MM.1S (cell line): ENCODE measurements at regions not wholly inside any gene's neighbourhood (a gene's known extent, or its start where the extent isn't known, plus 50 kb on each side); places are given as distances from the start of the nearest gene placed in this dataset.

Experiments used
- DNase-seq: peaks from one replicate; pipeline ENCODE4 v3.0.0-alpha.2; 2015
- H2AFZ ChIP-seq: fragments of 300-600 bp; sonication (generic); 2 replicates; pipeline ENCODE4 v1.6.0; 2016; ENCODE audit warnings: antibody characterized with exemption, low read length
- H3F3A ChIP-seq: fragments of 300-600 bp; sonication (generic); 2 replicates; pipeline ENCODE4 v1.6.1; 2016; ENCODE audit warnings: mild to moderate bottlenecking, antibody characterized with exemption, low read length, moderate library complexity, mixed read lengths; ENCODE audit not compliant: insufficient read depth
- H3K27ac ChIP-seq: fragments of 300-600 bp; sonication (generic); 2 replicates; pipeline ENCODE4 v1.5.1; 2016; ENCODE audit warnings: mild to moderate bottlenecking, low read length
- H3K27me3 ChIP-seq: fragments of 300-600 bp; sonication (generic); replicated peaks from 2 replicates; pipeline ENCODE4 v1.6.0; 2016; ENCODE audit warnings: low read length; ENCODE audit not compliant: insufficient read depth
- H3K36me3 ChIP-seq: fragments of 300-600 bp; sonication (generic); replicated peaks from 2 replicates; pipeline ENCODE4 v1.6.1; 2016; ENCODE audit warnings: mild to moderate bottlenecking, low read length, mixed read lengths; ENCODE audit not compliant: insufficient read depth
- H3K4me1 ChIP-seq: fragments of 300-600 bp; sonication (generic); 2 replicates; pipeline ENCODE4 v1.6.1; 2016; ENCODE audit warnings: low read length, mixed read lengths
- H3K4me2 ChIP-seq: fragments of 300-600 bp; sonication (generic); 2 replicates; pipeline ENCODE4 v1.6.0; 2016; ENCODE audit warnings: low read depth, low read length
- H3K4me3 ChIP-seq: fragments of 300-600 bp; sonication (generic); 2 replicates; pipeline ENCODE4 v1.5.1; 2016; ENCODE audit warnings: low read length, mixed read lengths
- H3K79me2 ChIP-seq: fragments of 300-600 bp; sonication (generic); 2 replicates; pipeline ENCODE4 v1.6.1; 2016; ENCODE audit warnings: mixed run types, low read length, mixed read lengths
- H3K9ac ChIP-seq: fragments of 300-600 bp; sonication (generic); 2 replicates; pipeline ENCODE4 v1.6.1; 2016; ENCODE audit warnings: low read length, mixed read lengths
- H3K9me2 ChIP-seq: fragments of 300-600 bp; sonication (generic); replicated peaks from 2 replicates; pipeline ENCODE4 v1.6.1; 2016; ENCODE audit warnings: mild to moderate bottlenecking, low read length, mixed read lengths; ENCODE audit not compliant: insufficient read depth
- H3K9me3 ChIP-seq: fragments of 300-600 bp; sonication (generic); replicated peaks from 2 replicates; pipeline ENCODE4 v1.6.1; 2016; ENCODE audit warnings: mild to moderate bottlenecking, low read length, mixed read lengths; ENCODE audit not compliant: insufficient read depth
- H4K20me1 ChIP-seq: fragments of 300-600 bp; sonication (generic); 2 replicates; pipeline ENCODE4 v1.6.1; 2016; ENCODE audit warnings: mild to moderate bottlenecking, low read length, moderate library complexity, mixed read lengths; ENCODE audit not compliant: insufficient read depth
- CTCF ChIP-seq: fragments of 300-600 bp; sonication (generic); IDR thresholded peaks from 2 replicates; pipeline ENCODE4 v1.5.1; 2016; ENCODE audit warnings: antibody characterized with exemption, low read length, mixed read lengths
- EZH2 ChIP-seq: fragments of 300-600 bp; sonication (generic); optimal IDR thresholded peaks from 2 replicates; pipeline ENCODE3; 2017; ENCODE audit warnings: low read depth, mild to moderate bottlenecking, antibody characterized with exemption, low read length, mixed read lengths
- EZH2phosphoT487 ChIP-seq: fragments of 300-600 bp; sonication (generic); IDR thresholded peaks from 2 replicates; pipeline ENCODE4 v1.6.1; 2018; ENCODE audit warnings: antibody characterized with exemption, low read length

GRCh38 chr16:80265624-80266306 lies 275.0 kb upstream of the DYNLRB2 start:
- no peak overlapping the region for H3K4me2 ChIP-seq
- no peak for DNase-seq
- no peaks in the 10 kb centered on the region for H3K9me3 ChIP-seq
- no peaks in the 10 kb centered on the region for H3K79me2 ChIP-seq
- H3K4me3 ChIP-seq = no peak overlapping the region
- no peak overlapping the region for H3K27ac ChIP-seq
- H3K9ac ChIP-seq = no peak overlapping the region
- no peaks in the 10 kb centered on the region for H3K27me3 ChIP-seq
- H4K20me1 ChIP-seq = no peaks in the 10 kb centered on the region
- H3K9me2 ChIP-seq = no peaks in the 10 kb centered on the region
- H3F3A ChIP-seq = no peaks in the 10 kb centered on the region
- TF ChIP-seq EZH2 (no peak), CTCF (no peak), EZH2phosphoT487 (no peak)
- no peaks in the 10 kb centered on the region for H3K36me3 ChIP-seq
- no peaks in the 10 kb centered on the region for H3K4me1 ChIP-seq
- no peak overlapping the region for H2AFZ ChIP-seq

GRCh38 chr16:80263848-80264694 lies 276.7 kb upstream of the DYNLRB2 start:
- H3K9ac ChIP-seq = no peak overlapping the region

GRCh38 chr16:80263181-80263823 lies 277.5 kb upstream of the DYNLRB2 start:
- Histone ChIP-seq H3K27me3 (no peaks in the 10 kb centered on the region), H3K79me2 (no peaks in the 10 kb centered on the region), H3K4me3 (no peak overlapping the region), H3K4me2 (no peak overlapping the region), H3K9me3 (no peaks in the 10 kb centered on the region), H2AFZ (no peak overlapping the region), H3K27ac (no peak overlapping the region), H3K9ac (no peak overlapping the region), H4K20me1 (no peaks in the 10 kb centered on the region), H3K9me2 (no peaks in the 10 kb centered on the region), H3K36me3 (no peaks in the 10 kb centered on the region), H3F3A (no peaks in the 10 kb centered on the region), H3K4me1 (no peaks in the 10 kb centered on the region)
- DNase-seq = no peak
- TF ChIP-seq EZH2 = no peak
- TF ChIP-seq CTCF = no peak
- TF ChIP-seq EZH2phosphoT487 = no peak

More at GRCh38 chr16:80263848-80264694, 276.7 kb upstream of the DYNLRB2 start:
- Histone ChIP-seq H3K4me2 (no peak overlapping the region), H3K4me1 (no peaks in the 10 kb centered on the region), H3K27me3 (no peaks in the 10 kb centered on the region), H4K20me1 (no peaks in the 10 kb centered on the region), H3K4me3 (no peak overlapping the region), H3K36me3 (no peaks in the 10 kb centered on the region), H3K79me2 (no peaks in the 10 kb centered on the region), H2AFZ (no peak overlapping the region), H3K9me3 (no peaks in the 10 kb centered on the region), H3K27ac (no peak overlapping the region), H3K9me2 (no peaks in the 10 kb centered on the region), H3F3A (no peaks in the 10 kb centered on the region)
- no peak for DNase-seq
- TF ChIP-seq EZH2phosphoT487 (no peak), CTCF (no peak), EZH2 (no peak)
